ENCODE measurements at regions not wholly inside any gene's neighbourhood (a gene's known extent, or its start where the extent isn't known, plus 50 kb on each side); places are given as distances from the start of the nearest gene placed in this dataset.

DNA sequence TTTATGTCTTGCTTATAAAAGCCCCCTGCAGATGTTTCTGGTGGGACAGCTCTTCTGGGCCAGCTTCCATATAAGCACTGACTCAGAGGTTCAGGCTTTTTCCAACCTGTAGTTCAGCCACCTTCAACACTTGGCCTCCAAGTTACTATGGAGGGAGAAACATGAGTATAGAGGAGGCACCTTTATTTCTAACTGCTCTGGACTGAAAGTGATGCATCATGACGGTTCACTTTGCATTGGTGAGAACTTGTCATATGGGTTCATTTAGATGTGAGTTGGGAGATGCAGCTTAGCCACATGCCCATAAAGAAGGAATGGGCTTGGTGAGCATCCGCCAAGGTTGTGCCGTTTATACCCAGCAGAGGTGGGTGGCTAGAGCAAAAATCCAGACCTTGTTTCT, 58.8 kb upstream of the CFAP161 start:
- TF ChIP-seq ETV5 (CRISPR knock-in tag; IDR thresholded peaks at IDR 0.05; ENCODE audit: low read depth) (no peak), EZH2 (IDR thresholded peaks at IDR 0.05; ENCODE audit: borderline replicate concordance, low read depth, low read length) (no peak), EP300 (IDR thresholded peaks at IDR 0.05; ENCODE audit: low read length) (no peak)
- TF ChIP-seq, protein P1, sequence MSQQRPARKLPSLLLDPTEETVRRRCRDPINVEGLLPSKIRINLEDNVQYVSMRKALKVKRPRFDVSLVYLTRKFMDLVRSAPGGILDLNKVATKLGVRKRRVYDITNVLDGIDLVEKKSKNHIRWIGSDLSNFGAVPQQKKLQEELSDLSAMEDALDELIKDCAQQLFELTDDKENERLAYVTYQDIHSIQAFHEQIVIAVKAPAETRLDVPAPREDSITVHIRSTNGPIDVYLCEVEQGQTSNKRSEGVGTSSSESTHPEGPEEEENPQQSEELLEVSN (IDR thresholded peaks at IDR 0.05; ENCODE audit: borderline replicate concordance in 1 of 2, extremely low read depth in 1 of 2, insufficient read depth in 1 of 2, insufficient read length in 1 of 2, low read depth in 1 of 2, low read length in 1 of 2, poor library complexity in 1 of 2, severe bottlenecking in 1 of 2): no peak
